Right ventricle myocardium inferior (tissue), 1 donor: ENCODE measurements at regions not wholly inside any gene's neighbourhood (a gene's known extent, or its start where the extent isn't known, plus 50 kb on each side); places are given as distances from the start of the nearest gene placed in this dataset.

ENCODE experiments used
- ATAC-seq: fragments of 200-7000 bp; cut with Tn5 transposase; one replicate; pipeline ENCODE4 v1.9.1; 2020; ENCODE audit warnings: mild to moderate bottlenecking, moderate library complexity
- DNase-seq: peaks from one replicate; pipeline ENCODE4 v3.0.0; 2021; ENCODE audit errors: missing footprints
- intact Hi-C: fragments of 100-400 bp; cut with DNase I; formaldehyde crosslinking; loops from one replicate; pipeline ENCODE4 v1.11.0; 2022
- donor health status: DM: no; HTN: yes; CAD: no; lungs with severe emphysema.

DNA sequence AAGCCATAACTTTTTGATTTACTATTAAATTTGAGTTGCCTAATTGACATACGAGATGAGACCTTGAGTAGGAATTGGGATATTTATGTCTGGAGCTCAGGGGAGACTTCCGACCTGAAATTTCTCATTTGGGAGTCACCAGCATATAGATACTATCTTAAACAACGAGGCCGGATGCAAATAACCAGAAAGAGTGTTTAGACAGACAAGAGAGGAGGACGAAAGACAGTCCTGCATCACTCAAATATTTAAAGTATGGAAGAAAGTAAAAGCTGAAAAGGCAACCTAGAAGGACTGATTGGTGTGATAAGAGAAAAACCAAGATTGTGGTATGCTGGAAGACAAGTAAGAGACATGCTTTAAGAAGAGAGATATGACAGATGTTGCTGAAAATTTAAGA is 675.0 kb upstream of the NUDT12 start:
- intact Hi-C loops, result no loop called here
- DNase-seq (no peak), ATAC-seq (no peak)

- no peak for ATAC-seq
- peak; percentile 40 for DNase-seq
- intact Hi-C loops, result no loop called here
Measured at GRCh38 chr5:104223885-104224773, 661.5 kb upstream of the NUDT12 start.

- intact Hi-C loops, result no loop called here
- DNase-seq (no peak), ATAC-seq (no peak)
Measured at GRCh38 chr5:104218200-104218599, 655.6 kb upstream of the NUDT12 start.

DNA sequence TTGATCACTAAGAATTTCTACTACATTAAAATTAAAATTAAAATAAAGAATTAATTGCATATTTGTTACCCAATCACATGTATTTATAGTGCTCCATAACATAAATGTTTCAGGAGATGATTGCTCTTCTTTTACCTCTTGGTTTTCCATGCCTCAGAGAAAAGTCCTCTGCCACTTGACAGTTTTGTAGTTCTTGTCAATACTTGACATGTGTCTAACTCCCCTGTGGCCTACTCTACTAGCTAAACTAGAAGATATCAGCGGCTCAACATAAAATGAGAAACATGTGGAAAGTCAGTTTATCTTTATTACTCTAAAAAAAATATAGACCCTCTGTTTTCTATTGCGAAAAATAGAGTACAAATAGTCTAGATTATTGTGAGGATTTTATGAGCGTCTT is 650.6 kb upstream of the NUDT12 start:
- no peak for ATAC-seq
- DNase-seq, result no peak
- intact Hi-C loops, result no loop called here

DNA sequence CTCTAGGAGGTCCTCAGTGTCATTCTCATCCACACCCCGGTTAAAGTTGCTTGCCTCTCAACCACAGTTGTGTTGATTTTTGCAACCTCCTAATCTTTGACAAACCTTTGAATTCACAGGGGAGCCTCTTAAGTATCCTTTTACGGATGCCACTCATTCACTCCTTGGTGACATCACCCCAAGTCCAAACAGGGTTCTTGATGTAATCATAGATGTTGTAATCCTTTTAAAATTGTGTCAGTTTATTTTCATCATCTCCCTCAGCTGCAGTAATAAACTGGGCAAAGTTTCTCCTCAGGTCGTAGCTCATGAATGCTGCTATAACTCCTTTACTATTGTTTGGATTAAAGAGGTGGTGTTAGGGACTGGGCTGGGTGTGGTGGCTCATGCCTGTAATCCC is 637.2 kb upstream of the NUDT12 start:
- ATAC-seq (no peak), DNase-seq (no peak)
- intact Hi-C loops, result no loop called here

GRCh38 chr5:104198156-104198555 is 635.6 kb upstream of the NUDT12 start:
- no peak for DNase-seq
- intact Hi-C loops, result no loop called here
- no peak for ATAC-seq

DNA sequence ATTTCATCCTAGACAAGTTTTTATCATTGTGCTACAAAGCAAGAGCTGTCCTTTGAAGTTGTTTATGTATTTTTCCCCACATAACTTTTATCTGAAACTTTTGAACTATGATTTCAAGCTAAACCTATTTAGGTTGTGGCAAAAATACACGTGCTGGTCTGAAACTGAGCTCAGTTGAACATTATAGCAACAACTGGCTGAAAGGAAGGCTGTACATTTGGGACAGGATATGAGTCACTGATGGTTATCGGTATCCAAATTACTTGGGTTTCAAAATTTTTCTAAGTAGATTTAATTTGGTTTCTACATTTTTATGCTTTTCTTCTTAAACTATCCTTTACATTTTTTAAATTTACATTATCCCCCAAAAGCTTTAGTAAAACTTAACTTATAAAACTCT is 627.3 kb upstream of the NUDT12 start:
- ATAC-seq, result no peak
- intact Hi-C loops, result no loop called here
- DNase-seq, result no peak

GRCh38 chr5:104189031-104189430 is 626.4 kb upstream of the NUDT12 start:
- intact Hi-C loops, result no loop called here
- ATAC-seq, result no peak

DNA sequence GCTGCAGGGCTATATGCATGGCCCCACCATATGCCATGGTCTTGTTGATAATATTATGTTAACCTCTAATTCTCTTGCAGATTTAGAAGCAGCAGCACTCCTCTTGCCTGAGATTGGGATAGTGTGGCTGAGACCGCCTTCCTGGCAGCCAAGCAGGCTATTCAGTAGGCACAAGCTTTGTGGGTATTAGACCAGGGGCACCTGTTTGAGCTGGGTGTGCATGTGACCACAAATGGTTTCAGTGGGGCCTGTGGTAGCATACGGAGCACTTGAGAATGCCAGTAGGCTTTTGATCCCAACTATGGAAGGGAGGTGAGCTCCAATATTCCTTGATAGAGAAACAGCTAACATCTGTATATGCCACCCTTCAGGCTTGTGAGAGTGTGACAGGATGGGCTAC is 625.1 kb upstream of the NUDT12 start:
- ATAC-seq (no peak), DNase-seq (no peak)
- intact Hi-C loops, result no loop called here

More at GRCh38 chr5:104189031-104189430, 626.4 kb upstream of the NUDT12 start:
- no peak for DNase-seq

GRCh38 chr5:104186510-104186909 is 623.9 kb upstream of the NUDT12 start:
- intact Hi-C loops, result no loop called here
- no peak for ATAC-seq
- DNase-seq, result no peak

DNA sequence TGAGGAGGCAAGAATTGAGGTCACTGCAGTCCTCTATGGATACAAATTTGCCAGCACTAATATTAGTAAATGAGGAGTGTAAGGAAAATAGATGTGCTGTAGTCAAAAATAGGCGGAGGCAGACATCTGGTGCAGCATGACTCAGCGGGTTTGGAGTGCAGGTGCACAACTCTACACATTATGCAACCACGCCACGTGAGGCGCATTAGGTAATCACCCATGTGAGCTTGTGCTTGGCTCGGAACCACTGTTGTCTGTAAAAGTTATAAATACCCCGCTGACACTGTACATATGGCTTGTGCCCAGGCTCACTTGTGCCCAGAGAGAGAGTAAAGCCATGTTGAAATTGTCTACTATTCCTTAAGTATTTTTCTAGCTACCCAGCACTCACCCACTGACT is 623.5 kb upstream of the NUDT12 start:
- intact Hi-C loops, result no loop called here
- ATAC-seq (no peak), DNase-seq (no peak)

DNA sequence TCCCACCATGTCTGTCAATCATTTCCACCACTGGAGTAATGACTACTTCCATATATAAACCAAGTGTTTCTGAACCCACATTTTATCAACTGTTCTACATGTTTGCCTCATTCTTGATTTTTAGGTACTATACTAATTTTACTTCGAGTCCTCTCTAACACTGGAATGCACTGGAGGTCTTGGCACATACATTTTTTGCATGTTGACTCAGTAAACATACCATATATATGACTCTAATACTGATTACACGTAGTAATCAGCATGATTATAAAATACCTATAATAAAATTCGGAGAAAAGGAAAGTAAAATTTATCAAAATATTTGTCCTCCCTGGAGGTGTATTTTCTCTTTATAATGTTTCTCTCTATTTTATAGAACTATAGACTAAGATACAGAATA is 621.7 kb upstream of the NUDT12 start:
- ATAC-seq (no peak), DNase-seq (no peak)
- intact Hi-C loops, result no loop called here

DNA sequence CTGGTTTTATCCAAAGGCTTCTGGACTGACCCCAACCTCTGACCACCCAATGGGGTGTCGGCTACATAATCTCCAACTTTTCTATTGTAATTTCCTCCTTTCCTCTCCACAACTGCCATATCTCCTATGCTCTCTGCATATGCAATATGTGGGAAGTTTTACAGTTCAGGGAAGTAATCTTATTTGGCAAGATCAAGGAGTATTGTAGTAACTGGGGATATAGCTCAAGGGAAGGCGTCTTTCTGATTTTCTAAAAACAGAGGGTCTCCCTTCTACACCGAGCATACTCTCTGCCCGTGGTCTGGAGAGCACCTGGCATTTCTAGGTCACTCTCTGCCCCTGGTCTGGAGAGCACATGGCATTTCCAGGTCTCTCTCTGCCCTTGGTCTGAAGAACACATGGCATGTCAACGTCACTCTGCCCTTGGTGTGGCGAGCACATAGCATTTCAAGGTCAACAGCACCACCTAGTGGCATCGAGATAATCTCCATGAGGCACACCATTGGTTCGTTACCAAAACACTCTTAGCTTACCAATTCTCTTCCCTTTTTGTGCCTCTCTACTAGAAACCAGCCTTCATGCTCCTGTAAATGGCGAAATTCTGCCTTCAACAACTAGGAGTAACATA is 616.4 kb upstream of the NUDT12 start:
- DNase-seq, result no peak
- intact Hi-C loops, result no loop called here
- ATAC-seq, result no peak

DNA sequence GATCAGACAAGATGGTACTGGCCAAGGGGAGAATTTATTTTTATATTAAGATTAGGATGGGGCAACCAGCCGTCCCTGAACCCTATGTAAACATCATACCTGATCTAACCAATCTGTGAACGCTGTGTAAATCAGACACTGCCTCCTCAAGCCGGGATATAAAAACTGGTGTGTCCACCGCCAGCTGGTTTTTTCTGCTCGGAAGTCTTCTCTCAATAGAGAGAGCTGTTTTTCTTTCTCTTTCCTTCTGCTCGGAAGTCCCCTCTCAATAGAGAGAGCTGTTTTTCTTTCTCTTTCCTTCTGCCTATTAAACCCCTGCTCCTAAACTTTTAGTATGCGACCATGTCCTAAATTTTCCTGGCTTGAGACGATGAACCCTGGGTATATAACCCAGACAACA is 615.5 kb upstream of the NUDT12 start:
- intact Hi-C loops, result no loop called here
- ATAC-seq (no peak), DNase-seq (no peak)

- ATAC-seq (no peak), DNase-seq (no peak)
- intact Hi-C loops, result no loop called here
Measured at GRCh38 chr5:104177651-104178050, 615.1 kb upstream of the NUDT12 start.

DNA sequence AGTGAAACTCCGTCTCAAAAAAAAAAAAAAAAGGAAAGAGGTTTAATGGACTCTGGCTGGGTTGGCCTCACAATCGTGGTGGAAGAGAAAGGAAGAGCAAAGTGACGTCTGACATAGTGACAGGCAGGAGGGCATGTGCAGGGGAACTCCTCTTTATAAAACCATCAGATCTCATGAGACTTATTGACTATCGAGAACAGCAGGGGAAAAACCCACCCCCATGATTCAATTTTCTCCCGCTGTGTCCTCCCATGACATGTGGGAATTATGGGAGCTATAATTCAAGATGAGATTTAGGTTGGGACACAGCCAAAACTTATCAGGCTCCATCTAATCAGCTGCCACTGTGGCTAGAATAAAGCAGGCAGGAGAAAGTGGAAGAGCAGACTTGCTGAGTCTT is 610.4 kb upstream of the NUDT12 start:
- no peak for ATAC-seq
- intact Hi-C loops, result no loop called here
- no peak for DNase-seq

- no peak for ATAC-seq
- intact Hi-C loops, result no loop called here
- no peak for DNase-seq
Measured at GRCh38 chr5:104171958-104172690, 609.5 kb upstream of the NUDT12 start.

DNA sequence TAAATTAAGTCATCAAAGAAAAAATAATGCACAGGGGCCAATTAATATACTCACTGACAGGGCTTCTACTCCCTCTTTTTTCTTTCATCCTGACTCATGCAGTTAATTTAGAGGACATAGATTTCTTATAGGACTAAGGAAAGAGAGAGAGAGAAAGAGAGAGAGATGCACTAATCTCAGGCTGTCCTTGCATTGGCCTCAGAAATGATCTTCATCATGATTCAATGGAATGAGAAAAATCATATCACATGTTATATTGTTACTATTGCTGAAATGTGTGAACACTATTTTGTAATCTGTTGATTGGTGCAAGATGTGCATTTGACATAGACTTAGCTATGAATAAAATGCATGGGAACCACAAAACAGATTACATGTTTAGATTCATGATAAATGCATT is 608.3 kb upstream of the NUDT12 start:
- DNase-seq (no peak), ATAC-seq (no peak)
- intact Hi-C loops, result no loop called here

- intact Hi-C loops, result no loop called here
- no peak for DNase-seq
- no peak for ATAC-seq
Measured at GRCh38 chr5:104146652-104147051, 584.1 kb upstream of the NUDT12 start.

DNA sequence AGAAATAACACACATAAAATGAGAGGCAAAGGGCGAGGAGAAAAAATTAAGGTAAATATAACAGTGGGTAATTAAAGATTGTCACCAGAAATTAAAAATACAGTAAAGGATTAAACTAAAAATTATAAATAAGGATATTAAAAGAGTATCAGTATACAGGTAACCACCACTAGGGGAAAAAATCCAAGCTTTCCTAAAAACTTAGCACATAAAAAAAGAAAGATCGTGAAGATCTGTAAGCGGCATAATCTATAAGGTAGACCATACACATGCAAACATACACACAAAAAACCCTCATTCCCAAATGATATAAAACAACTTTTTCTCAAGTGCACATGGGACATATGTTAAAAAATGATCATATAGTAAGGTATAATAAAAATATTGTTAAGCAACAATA is 577.3 kb upstream of the NUDT12 start:
- DNase-seq, result no peak
- intact Hi-C loops, result no loop called here
- no peak for ATAC-seq
